NCI-H460 (cell line): ENCODE measurements at regions not wholly inside any gene's neighbourhood (a gene's known extent, or its start where the extent isn't known, plus 50 kb on each side); places are given as distances from the start of the nearest gene placed in this dataset.

Experiments
- DNase-seq: peaks from one replicate; pipeline ENCODE4 v3.0.0-alpha.2; 2016; ENCODE audit warnings: low read depth; ENCODE audit errors: extremely low read depth

- no peak for DNase-seq
Observed at GRCh38 chr13:97561182-97561581, 127.2 kb downstream of the RAP2A start.

- DNase-seq = no peak
Observed at GRCh38 chr13:97562962-97563361, 129.0 kb downstream of the RAP2A start.

GRCh38 chr13:97564956-97565355, 131.0 kb downstream of the RAP2A start:
- DNase-seq = no peak

GRCh38 chr13:97565906-97566305, 131.9 kb downstream of the RAP2A start:
- no peak for DNase-seq

GRCh38 chr13:97566907-97567306, 132.9 kb downstream of the RAP2A start:
- no peak for DNase-seq

- peak; percentile 9 for DNase-seq
Observed at GRCh38 chr13:97567510-97568243, 133.7 kb downstream of the RAP2A start.

- DNase-seq = no peak
Observed at GRCh38 chr13:97568850-97569249, 134.9 kb downstream of the RAP2A start.

GRCh38 chr13:97569841-97570240, 135.9 kb downstream of the RAP2A start:
- DNase-seq = no peak

- no peak for DNase-seq
Observed at GRCh38 chr13:97570442-97570841, 136.5 kb downstream of the RAP2A start.

- no peak for DNase-seq
Observed at GRCh38 chr13:97573011-97573410, 139.0 kb downstream of the RAP2A start.

GRCh38 chr13:97574926-97575325, 141.0 kb downstream of the RAP2A start:
- peak; percentile 13 for DNase-seq

GRCh38 chr13:97577026-97577425, 143.1 kb downstream of the RAP2A start:
- DNase-seq = no peak

- no peak for DNase-seq
Observed at GRCh38 chr13:97582170-97582569, 148.2 kb downstream of the RAP2A start.

GRCh38 chr13:97583907-97584497, 150.0 kb downstream of the RAP2A start:
- no peak for DNase-seq

GRCh38 chr13:97586941-97587340, 153.0 kb downstream of the RAP2A start:
- DNase-seq = no peak

- no peak for DNase-seq
Observed at GRCh38 chr13:97588993-97589392, 155.0 kb downstream of the RAP2A start.

GRCh38 chr13:97600458-97601075, 166.6 kb downstream of the RAP2A start:
- peak; percentile 43 for DNase-seq

- no peak for DNase-seq
Observed at GRCh38 chr13:97615266-97615665, 181.3 kb downstream of the RAP2A start.

GRCh38 chr13:97616385-97616784, 182.4 kb downstream of the RAP2A start:
- no peak for DNase-seq

- DNase-seq = no peak
Observed at GRCh38 chr13:97621025-97621424, 187.1 kb downstream of the RAP2A start.

GRCh38 chr13:97621631-97622030, 187.7 kb downstream of the RAP2A start:
- DNase-seq = no peak

- DNase-seq = peak; percentile 45
Observed at GRCh38 chr13:97627566-97627965, 193.6 kb downstream of the RAP2A start.
